WTC11 (cell line): ENCODE measurements at regions not wholly inside any gene's neighbourhood (a gene's known extent, or its start where the extent isn't known, plus 50 kb on each side); places are given as distances from the start of the nearest gene placed in this dataset.

ENCODE experiments used
- ATAC-seq: fragments of 200-7000 bp; cut with Tn5 transposase; 2 replicates; pipeline ENCODE4 v1.10.0; 2021; ENCODE audit warnings: mild to moderate bottlenecking, moderate library complexity
- CTCF ChIA-PET: fragments of 300-600 bp; sonication (Branson Sonifier 250); formaldehyde crosslinking; loops from one replicate; lab custom pipeline; 2021; ENCODE audit warnings: antibody characterized with exemption; lab: Charles Lee
- POLR2A ChIA-PET: fragments of 350-600 bp; sonication (Branson Sonifier 250); formaldehyde crosslinking; loops from one replicate; lab custom pipeline; 2021; ENCODE audit warnings: antibody characterized with exemption; lab: Charles Lee
- DNase-seq: peaks from one replicate; pipeline ENCODE4 v3.0.0; 2021; ENCODE audit warnings: low spot score
- H3K27ac Mint-ChIP-seq: 2 replicates; pipeline ENCODE4 v1.8.0; 2021; ENCODE audit warnings: mixed read lengths
- H3K27me3 Mint-ChIP-seq: 2 replicates; pipeline ENCODE4 v1.8.0; 2021; ENCODE audit warnings: low read depth, mild to moderate bottlenecking, moderate library complexity, mixed read lengths
- H3K36me3 Mint-ChIP-seq: 2 replicates; pipeline ENCODE4 v1.8.0; 2021; ENCODE audit warnings: mixed read lengths
- H3K4me1 Mint-ChIP-seq: 2 replicates; pipeline ENCODE4 v1.8.0; 2022; ENCODE audit warnings: mixed read lengths
- H3K4me3 Mint-ChIP-seq: 2 replicates; pipeline ENCODE4 v1.8.0; 2021; ENCODE audit warnings: mild to moderate bottlenecking, moderate library complexity, mixed read lengths
- H3K9me3 Mint-ChIP-seq: 2 replicates; pipeline ENCODE4 v1.8.0; 2021; ENCODE audit warnings: mixed read lengths
- FOXJ3 ChIP-seq: sonication (generic); formaldehyde crosslinking; IDR thresholded peaks from 2 replicates; pipeline ENCODE4 v1.9.0; 2021; ENCODE audit warnings: missing genetic modification reagents, mild to moderate bottlenecking, borderline replicate concordance
- GTF2I ChIP-seq: fragments of 250-450 bp; sonication (Bioruptor Pico); conservative IDR thresholded peaks from 2 replicates; pipeline ENCODE4 v1.4.0; 2021; ENCODE audit warnings: mild to moderate bottlenecking
- SMAD4 ChIP-seq: sonication (generic); formaldehyde crosslinking; IDR thresholded peaks from 2 replicates; pipeline ENCODE4 v1.8.0; 2022; ENCODE audit warnings: mild to moderate bottlenecking, missing genetic modification reagents
- USF2 ChIP-seq: sonication (generic); formaldehyde crosslinking; IDR thresholded peaks from 2 replicates; pipeline ENCODE4 v1.8.1; 2023; ENCODE audit warnings: mild to moderate bottlenecking, missing genetic modification reagents, moderate library complexity
- ZBTB21 ChIP-seq: sonication (generic); formaldehyde crosslinking; IDR thresholded peaks from 2 replicates; pipeline ENCODE4 v1.8.1; 2023; ENCODE audit warnings: mild to moderate bottlenecking, missing genetic modification reagents, borderline replicate concordance
- ZBTB43 ChIP-seq: sonication (generic); formaldehyde crosslinking; IDR thresholded peaks from 2 replicates; pipeline ENCODE4 v1.8.1; 2023; ENCODE audit warnings: mild to moderate bottlenecking, missing genetic modification reagents
- ZNF232 ChIP-seq: sonication (generic); formaldehyde crosslinking; IDR thresholded peaks from 2 replicates; pipeline ENCODE4 v1.8.0; 2022; ENCODE audit warnings: mild to moderate bottlenecking, missing genetic modification reagents
- ZNF317 ChIP-seq: sonication (generic); formaldehyde crosslinking; IDR thresholded peaks from 2 replicates; pipeline ENCODE4 v1.8.1; 2023; ENCODE audit warnings: low read depth, mild to moderate bottlenecking, moderate library complexity, missing genetic modification reagents, borderline replicate concordance
- TF ChIP-seq, protein P1 (sequence below): sonication (generic); formaldehyde crosslinking; IDR thresholded peaks from 2 replicates; pipeline ENCODE4 v1.8.1; 2023; ENCODE audit warnings: mild to moderate bottlenecking, missing genetic modification reagents, borderline replicate concordance
- TF ChIP-seq, protein P2 (sequence below): fragments of 250-450 bp; sonication (Bioruptor Pico); IDR thresholded peaks from 2 replicates; pipeline ENCODE4 v1.9.0; 2021; ENCODE audit warnings: mild to moderate bottlenecking
- TF ChIP-seq, protein P3 (sequence below): sonication (generic); formaldehyde crosslinking; IDR thresholded peaks from 2 replicates; pipeline ENCODE4 v1.8.0; 2023; ENCODE audit warnings: missing genetic modification reagents
- TF ChIP-seq, protein P4 (sequence below): sonication (generic); formaldehyde crosslinking; IDR thresholded peaks from 2 replicates; pipeline ENCODE4 v1.8.0; 2022; ENCODE audit warnings: missing genetic modification reagents
- TF ChIP-seq, protein P5 (sequence below): fragments of 250-450 bp; sonication (Bioruptor Pico); conservative IDR thresholded peaks from 2 replicates; pipeline ENCODE4 v1.9.0; 2021; ENCODE audit warnings: mild to moderate bottlenecking

DNA sequence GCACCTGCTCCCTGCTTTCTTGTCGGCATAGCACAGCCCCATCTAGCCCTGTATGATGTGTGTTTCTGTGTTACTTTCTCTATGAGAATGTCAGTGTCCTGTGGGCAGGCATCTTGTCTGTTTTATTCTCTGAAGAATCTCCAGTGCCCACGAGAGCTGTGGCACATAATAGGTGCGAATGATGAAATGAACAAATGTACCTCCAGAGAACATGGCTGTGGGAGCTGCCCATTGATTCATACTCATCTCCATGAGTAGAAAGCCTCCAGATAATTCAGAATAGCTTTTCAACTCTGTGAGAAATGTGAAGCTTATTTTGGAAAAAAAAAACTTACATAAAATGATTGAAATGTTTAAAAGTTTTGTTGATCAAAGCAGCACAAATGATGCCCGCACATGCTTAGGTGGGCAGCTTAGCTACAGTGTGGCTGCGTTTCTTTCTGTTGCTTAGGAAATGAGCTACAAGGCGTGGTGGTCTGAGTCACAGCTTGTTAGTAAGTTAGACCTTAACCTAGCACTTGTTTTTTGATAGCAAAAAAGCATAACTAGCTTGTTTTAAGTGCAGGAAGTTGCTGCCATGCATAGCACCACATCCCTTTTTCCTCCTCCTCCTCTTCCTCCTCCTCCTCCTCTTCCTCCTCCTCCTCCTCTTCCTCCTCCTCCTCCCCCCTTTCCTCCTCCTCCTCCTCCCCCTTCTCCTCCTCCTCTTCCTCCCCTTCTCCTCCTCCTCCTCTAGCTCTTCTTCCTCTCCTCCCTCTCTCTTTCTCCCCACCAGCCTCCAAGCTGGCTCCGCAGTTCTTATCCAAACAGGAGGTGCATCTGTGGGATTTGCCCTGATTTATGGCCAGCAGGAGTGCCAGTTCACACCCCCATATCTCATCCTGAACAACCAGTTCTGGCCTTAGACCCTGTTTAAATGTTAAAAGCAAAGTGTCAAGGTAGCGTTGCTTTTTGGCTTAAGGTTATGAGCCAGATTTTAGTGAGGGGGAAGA, 221.5 kb downstream of the IRF8 start (continued):
- TF ChIP-seq ZBTB21 (CRISPR knock-in tag) (no peak), ZBTB43 (CRISPR knock-in tag) (no peak)
- TF ChIP-seq, protein P1, sequence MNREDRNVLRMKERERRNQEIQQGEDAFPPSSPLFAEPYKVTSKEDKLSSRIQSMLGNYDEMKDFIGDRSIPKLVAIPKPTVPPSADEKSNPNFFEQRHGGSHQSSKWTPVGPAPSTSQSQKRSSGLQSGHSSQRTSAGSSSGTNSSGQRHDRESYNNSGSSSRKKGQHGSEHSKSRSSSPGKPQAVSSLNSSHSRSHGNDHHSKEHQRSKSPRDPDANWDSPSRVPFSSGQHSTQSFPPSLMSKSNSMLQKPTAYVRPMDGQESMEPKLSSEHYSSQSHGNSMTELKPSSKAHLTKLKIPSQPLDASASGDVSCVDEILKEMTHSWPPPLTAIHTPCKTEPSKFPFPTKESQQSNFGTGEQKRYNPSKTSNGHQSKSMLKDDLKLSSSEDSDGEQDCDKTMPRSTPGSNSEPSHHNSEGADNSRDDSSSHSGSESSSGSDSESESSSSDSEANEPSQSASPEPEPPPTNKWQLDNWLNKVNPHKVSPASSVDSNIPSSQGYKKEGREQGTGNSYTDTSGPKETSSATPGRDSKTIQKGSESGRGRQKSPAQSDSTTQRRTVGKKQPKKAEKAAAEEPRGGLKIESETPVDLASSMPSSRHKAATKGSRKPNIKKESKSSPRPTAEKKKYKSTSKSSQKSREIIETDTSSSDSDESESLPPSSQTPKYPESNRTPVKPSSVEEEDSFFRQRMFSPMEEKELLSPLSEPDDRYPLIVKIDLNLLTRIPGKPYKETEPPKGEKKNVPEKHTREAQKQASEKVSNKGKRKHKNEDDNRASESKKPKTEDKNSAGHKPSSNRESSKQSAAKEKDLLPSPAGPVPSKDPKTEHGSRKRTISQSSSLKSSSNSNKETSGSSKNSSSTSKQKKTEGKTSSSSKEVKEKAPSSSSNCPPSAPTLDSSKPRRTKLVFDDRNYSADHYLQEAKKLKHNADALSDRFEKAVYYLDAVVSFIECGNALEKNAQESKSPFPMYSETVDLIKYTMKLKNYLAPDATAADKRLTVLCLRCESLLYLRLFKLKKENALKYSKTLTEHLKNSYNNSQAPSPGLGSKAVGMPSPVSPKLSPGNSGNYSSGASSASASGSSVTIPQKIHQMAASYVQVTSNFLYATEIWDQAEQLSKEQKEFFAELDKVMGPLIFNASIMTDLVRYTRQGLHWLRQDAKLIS (CRISPR knock-in tag): no peak

DNA sequence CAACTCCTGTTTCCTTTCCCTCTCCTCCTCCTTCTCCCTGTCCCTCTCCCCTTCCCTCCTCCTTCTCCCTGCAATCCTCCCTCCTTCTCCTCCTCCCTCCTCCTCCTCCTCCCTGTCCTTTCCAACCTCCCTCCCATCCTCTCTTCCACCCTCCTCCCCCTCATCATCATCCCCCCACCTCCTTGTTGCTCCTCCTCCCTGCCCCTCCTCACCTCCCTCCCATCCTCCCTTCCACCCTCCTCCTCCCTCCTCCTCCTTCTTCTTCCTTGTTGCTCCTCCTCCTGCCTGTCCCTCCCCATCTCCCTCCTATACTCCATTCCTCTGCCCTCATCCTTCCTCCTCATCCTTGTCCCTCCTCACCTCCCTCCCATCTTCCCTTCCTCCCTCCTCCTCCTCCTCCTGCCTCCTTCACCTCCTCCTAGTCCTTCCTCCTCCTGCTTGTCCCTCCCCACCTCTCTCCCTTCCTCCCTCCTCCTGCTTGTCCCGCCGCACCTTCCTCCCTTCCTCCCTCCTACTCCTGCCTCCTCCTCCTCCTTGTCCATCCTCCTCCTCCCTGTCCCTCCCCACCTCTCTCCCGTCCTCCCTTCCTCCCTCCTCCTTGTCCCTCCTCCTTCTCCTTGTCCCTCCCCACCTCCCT, 222.5 kb downstream of the IRF8 start:
- H3K27me3 Mint-ChIP-seq: no peaks in the 10 kb centered on the region; the same call in 1 of the 2 replicates

More for the DNA sequence above, 222.5 kb downstream of the IRF8 start:
- ChIA-PET CTCF (no interaction called here), POLR2A (interaction anchor here (0.6 kb wide), 1 partner anchor 72 kb away, joined by 5 read pairs; no protein-coding TSS in a partner anchor)
- H3K36me3 Mint-ChIP-seq: no peaks in the 10 kb centered on the region
- TF ChIP-seq GTF2I (CRISPR knock-in tag) (no peak), FOXJ3 (no peak), ZNF317 (CRISPR knock-in tag) (no peak), USF2 (no peak), SMAD4 (CRISPR knock-in tag) (no peak), ZNF232 (CRISPR knock-in tag) (no peak)
- TF ChIP-seq, protein P2, sequence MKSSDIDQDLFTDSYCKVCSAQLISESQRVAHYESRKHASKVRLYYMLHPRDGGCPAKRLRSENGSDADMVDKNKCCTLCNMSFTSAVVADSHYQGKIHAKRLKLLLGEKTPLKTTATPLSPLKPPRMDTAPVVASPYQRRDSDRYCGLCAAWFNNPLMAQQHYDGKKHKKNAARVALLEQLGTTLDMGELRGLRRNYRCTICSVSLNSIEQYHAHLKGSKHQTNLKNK (CRISPR knock-in tag): no peak
- TF ChIP-seq, protein P3, sequence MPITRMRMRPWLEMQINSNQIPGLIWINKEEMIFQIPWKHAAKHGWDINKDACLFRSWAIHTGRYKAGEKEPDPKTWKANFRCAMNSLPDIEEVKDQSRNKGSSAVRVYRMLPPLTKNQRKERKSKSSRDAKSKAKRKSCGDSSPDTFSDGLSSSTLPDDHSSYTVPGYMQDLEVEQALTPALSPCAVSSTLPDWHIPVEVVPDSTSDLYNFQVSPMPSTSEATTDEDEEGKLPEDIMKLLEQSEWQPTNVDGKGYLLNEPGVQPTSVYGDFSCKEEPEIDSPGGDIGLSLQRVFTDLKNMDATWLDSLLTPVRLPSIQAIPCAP (CRISPR knock-in tag): no peak
- TF ChIP-seq, protein P4, sequence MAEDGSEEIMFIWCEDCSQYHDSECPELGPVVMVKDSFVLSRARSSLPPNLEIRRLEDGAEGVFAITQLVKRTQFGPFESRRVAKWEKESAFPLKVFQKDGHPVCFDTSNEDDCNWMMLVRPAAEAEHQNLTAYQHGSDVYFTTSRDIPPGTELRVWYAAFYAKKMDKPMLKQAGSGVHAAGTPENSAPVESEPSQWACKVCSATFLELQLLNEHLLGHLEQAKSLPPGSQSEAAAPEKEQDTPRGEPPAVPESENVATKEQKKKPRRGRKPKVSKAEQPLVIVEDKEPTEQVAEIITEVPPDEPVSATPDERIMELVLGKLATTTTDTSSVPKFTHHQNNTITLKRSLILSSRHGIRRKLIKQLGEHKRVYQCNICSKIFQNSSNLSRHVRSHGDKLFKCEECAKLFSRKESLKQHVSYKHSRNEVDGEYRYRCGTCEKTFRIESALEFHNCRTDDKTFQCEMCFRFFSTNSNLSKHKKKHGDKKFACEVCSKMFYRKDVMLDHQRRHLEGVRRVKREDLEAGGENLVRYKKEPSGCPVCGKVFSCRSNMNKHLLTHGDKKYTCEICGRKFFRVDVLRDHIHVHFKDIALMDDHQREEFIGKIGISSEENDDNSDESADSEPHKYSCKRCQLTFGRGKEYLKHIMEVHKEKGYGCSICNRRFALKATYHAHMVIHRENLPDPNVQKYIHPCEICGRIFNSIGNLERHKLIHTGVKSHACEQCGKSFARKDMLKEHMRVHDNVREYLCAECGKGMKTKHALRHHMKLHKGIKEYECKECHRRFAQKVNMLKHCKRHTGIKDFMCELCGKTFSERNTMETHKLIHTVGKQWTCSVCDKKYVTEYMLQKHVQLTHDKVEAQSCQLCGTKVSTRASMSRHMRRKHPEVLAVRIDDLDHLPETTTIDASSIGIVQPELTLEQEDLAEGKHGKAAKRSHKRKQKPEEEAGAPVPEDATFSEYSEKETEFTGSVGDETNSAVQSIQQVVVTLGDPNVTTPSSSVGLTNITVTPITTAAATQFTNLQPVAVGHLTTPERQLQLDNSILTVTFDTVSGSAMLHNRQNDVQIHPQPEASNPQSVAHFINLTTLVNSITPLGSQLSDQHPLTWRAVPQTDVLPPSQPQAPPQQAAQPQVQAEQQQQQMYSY (CRISPR knock-in tag): no peak
- TF ChIP-seq, protein P5, sequence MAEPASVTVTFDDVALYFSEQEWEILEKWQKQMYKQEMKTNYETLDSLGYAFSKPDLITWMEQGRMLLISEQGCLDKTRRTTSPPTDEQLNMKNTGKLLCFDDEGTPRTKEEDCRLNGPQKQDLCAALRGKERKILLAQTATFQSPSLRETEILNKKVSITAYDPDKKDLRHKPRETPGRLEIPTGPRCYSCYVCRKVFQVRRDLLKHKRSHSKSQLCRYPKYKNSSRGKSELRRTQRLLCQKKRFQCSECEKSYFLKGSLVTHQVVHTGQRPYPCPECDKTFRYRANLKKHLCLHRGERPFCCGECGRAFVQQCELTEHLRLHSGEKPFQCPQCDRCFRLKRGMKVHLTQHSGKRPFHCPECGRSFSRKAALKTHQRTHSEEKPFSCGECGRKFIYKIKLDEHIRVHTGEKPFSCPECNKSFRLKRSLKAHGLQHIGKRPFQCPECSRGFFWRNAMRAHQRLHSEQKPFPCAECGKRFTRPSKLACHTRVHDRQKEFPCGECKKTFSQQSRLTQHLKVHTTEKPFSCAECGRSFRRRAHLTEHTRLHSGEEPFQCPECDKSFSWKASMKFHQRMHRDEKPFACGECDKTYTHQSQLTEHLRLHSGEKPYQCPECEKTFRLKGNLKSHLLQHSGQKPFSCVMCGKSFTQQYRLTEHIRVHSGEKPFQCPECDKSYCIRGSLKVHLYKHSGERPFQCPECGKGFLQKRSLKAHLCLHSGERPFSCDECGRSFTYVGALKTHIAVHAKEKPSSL (CRISPR knock-in tag): no peak
- H3K9me3 Mint-ChIP-seq: no peaks in the 10 kb centered on the region
- H3K27ac Mint-ChIP-seq: no peak overlapping the region
- H3K4me3 Mint-ChIP-seq: no peak overlapping the region
- DNase-seq: no peak
- ATAC-seq: no peak
- peaks cover 9% of the 10 kb centered on the region for H3K4me1 Mint-ChIP-seq
